A549 (cell line): ENCODE measurements at regions not wholly inside any gene's neighbourhood (a gene's known extent, or its start where the extent isn't known, plus 50 kb on each side); places are given as distances from the start of the nearest gene placed in this dataset.

ENCODE experiments used
- ATAC-seq, 2 experiments: fragments of 200-7000 bp in 1 of 2; fragments of >200 bp in 1 of 2; cut with Nextera tagmentation in 1 of 2; cut with Tn5 transposase in 1 of 2; 3 replicates each; pipeline versions ENCODE4 v1.8.0 to v1.9.1; 2018 to 2020; ENCODE audit warnings: mild to moderate bottlenecking in 1 of 2, moderate library complexity in 1 of 2
- CTCF ChIA-PET: fragments of 300-600 bp; sonication (Branson Sonifier 250); formaldehyde crosslinking; extraction: SDS; loops from one replicate; lab custom pipeline; 2021; ENCODE audit warnings: antibody characterized with exemption, inconsistent platforms; lab: Yijun Ruan, JAX
- POLR2A ChIA-PET: fragments of 350-600 bp; formaldehyde crosslinking; extraction: SDS; loops from one replicate; lab custom pipeline; 2021; ENCODE audit warnings: antibody characterized with exemption, inconsistent platforms; lab: Yijun Ruan, JAX
- DNase-seq, 2 experiments: peaks; one replicate each; pipeline versions ENCODE4 v3.0.0 to v3.0.0-alpha.2; 2011 to 2016; ENCODE audit warnings: low read depth in 1 of 2, low spot score in 1 of 2
- FAIRE-seq: peaks from 2 replicates; lab custom pipeline; 2011; peaks lifted over from hg19 to GRCh38; lab: Jason Lieb, UNC
- H3K27ac ChIP-seq, 2 experiments: fragments of >200 bp; sonication (Bioruptor Twin); formaldehyde crosslinking; 3 replicates each; pipeline ENCODE4 v1.5.1; 2016 to 2017
- H3K4me1 ChIP-seq: fragments of >200 bp; sonication (Bioruptor Twin); formaldehyde crosslinking; 3 replicates; pipeline ENCODE4 v1.6.1; 2016
- H3K4me2 ChIP-seq: fragments of >200 bp; sonication (Bioruptor Twin); formaldehyde crosslinking; 3 replicates; pipeline ENCODE4 v1.6.1; 2016
- H3K4me3 ChIP-seq: fragments of >200 bp; sonication (Bioruptor Twin); formaldehyde crosslinking; 3 replicates; pipeline ENCODE4 v1.5.1; 2016
- H3K9me3 ChIP-seq: fragments of >200 bp; sonication (Bioruptor Twin); formaldehyde crosslinking; 3 replicates; pipeline ENCODE4 v1.6.1; 2016
- BHLHE40 ChIP-seq: IDR thresholded peaks from 2 replicates; pipeline ENCODE4 v1.6.1; 2012; ENCODE audit warnings: low read depth, low read length, inconsistent platforms
- CHD4 ChIP-seq: fragments of 200-600 bp; sonication (generic); IDR thresholded peaks from 2 replicates; pipeline ENCODE4 v1.6.1; 2016; ENCODE audit warnings: antibody characterized with exemption, mild to moderate bottlenecking, borderline replicate concordance
- EHMT2 ChIP-seq: fragments of 200-600 bp; sonication (generic); IDR thresholded peaks from 2 replicates; pipeline ENCODE4 v1.6.1; 2016; ENCODE audit warnings: antibody characterized with exemption, low read depth, mild to moderate bottlenecking, moderate library complexity
- ESRRA ChIP-seq: fragments of 150-350 bp; IDR thresholded peaks from 2 replicates; pipeline ENCODE4 v1.6.1; 2014; ENCODE audit warnings: mild to moderate bottlenecking, low read length, borderline replicate concordance
- HDAC2 ChIP-seq: fragments of 200-600 bp; sonication (generic); IDR thresholded peaks from 2 replicates; pipeline ENCODE4 v1.6.1; 2016
- HOXB13 ChIP-seq: fragments of 250-450 bp; sonication (Bioruptor Pico); IDR thresholded peaks from 2 replicates; pipeline ENCODE4 v1.5.0; 2020; ENCODE audit warnings: low read depth, mild to moderate bottlenecking, moderate library complexity
- HOXB5 ChIP-seq: fragments of 250-450 bp; sonication (Bioruptor Pico); IDR thresholded peaks from 2 replicates; pipeline ENCODE4 v1.5.0; 2020; ENCODE audit warnings: mild to moderate bottlenecking, moderate library complexity
- MAFK ChIP-seq: fragments of 450-650 bp; IDR thresholded peaks from 2 replicates; pipeline ENCODE4 v1.6.1; 2014; ENCODE audit not compliant: partially characterized antibody
- MAZ ChIP-seq: fragments of 150-350 bp; IDR thresholded peaks from 2 replicates; pipeline ENCODE4 v1.6.1; 2014; ENCODE audit warnings: antibody characterized with exemption, low read depth, low read length, borderline replicate concordance
- PHF8 ChIP-seq: fragments of 200-600 bp; sonication (generic); IDR thresholded peaks from 2 replicates; pipeline ENCODE4 v1.6.1; 2016; ENCODE audit warnings: low read depth, mild to moderate bottlenecking, antibody characterized with exemption, moderate library complexity, borderline replicate concordance
- POLR2A ChIP-seq: IDR thresholded peaks from 2 replicates; pipeline ENCODE4 v1.6.1; 2012; ENCODE audit warnings: mild to moderate bottlenecking, low read length
- RFX5 ChIP-seq: fragments of 450-650 bp; IDR thresholded peaks from 2 replicates; pipeline ENCODE4 v1.7.1; 2014; ENCODE audit warnings: antibody characterized with exemption, mild to moderate bottlenecking, moderate library complexity
- SMC3 ChIP-seq: fragments of >200 bp; sonication (Bioruptor Twin); formaldehyde crosslinking; IDR thresholded peaks from 3 replicates; pipeline ENCODE4 v1.6.1; 2018; ENCODE audit warnings: inconsistent platforms
- ZC3H11A ChIP-seq: fragments of 450-650 bp; IDR thresholded peaks from 2 replicates; pipeline ENCODE4 v1.6.1; 2014; ENCODE audit warnings: antibody characterized with exemption, mild to moderate bottlenecking
- ZFP36 ChIP-seq: fragments of 450-650 bp; IDR thresholded peaks from 2 replicates; pipeline ENCODE4 v1.6.1; 2014; ENCODE audit warnings: borderline replicate concordance; ENCODE audit not compliant: partially characterized antibody
- ZNF302 ChIP-seq: fragments of 250-450 bp; sonication (Bioruptor Pico); IDR thresholded peaks from 2 replicates; pipeline ENCODE4 v1.9.0; 2021; ENCODE audit warnings: inconsistent platforms, mild to moderate bottlenecking, moderate library complexity
- WGBS: methylation state at CpG from one replicate; pipeline ENCODE4 v1.1.6; 2017; ENCODE audit errors: missing lambda C conversion rate; 5-methylcytosine and 5-hydroxymethylcytosine counted together
- TF ChIP-seq, protein P1 (sequence below): fragments of >200 bp; sonication (Bioruptor Twin); formaldehyde crosslinking; IDR thresholded peaks from 3 replicates; pipeline ENCODE4 v1.5.1; 2016
- TF ChIP-seq, protein P2 (sequence below): fragments of >200 bp; sonication (Bioruptor Twin); formaldehyde crosslinking; IDR thresholded peaks from 3 replicates; pipeline ENCODE4 v1.6.1; 2016
- TF ChIP-seq, protein P3 (sequence below): fragments of 250-450 bp; sonication (Bioruptor Pico); IDR thresholded peaks from 2 replicates; pipeline ENCODE4 v1.5.0; 2020; ENCODE audit warnings: low read depth, mild to moderate bottlenecking, moderate library complexity
- TF ChIP-seq, protein P4 (sequence below): fragments of 200-600 bp; sonication (generic); IDR thresholded peaks from 2 replicates; pipeline ENCODE4 v1.6.1; 2016; ENCODE audit warnings: antibody characterized with exemption, mild to moderate bottlenecking, moderate library complexity

DNA sequence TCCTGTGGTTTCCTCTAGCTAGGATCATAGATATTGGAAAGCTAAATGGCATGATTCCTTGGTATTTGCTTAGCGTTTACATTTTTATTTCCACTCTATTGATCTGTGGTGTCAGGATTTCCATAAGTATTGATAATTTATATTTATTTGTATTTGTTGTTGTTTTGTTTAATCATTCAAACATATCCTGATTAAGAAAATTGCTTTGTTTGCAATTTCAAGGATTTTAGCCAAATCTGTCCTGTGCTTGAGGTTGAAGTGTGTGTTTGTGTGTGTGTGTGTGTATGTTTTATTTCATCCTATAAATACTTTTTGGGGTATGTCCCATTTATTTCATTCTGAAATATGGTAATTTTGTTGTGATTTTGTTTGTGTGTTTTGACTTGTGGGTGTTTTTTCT lies 1884.1 kb upstream of the CDH6 start:
- TF ChIP-seq MAFK (peak; percentile 53), ZNF302 (CRISPR knock-in tag) (no peak)
- TF ChIP-seq, protein P1, sequence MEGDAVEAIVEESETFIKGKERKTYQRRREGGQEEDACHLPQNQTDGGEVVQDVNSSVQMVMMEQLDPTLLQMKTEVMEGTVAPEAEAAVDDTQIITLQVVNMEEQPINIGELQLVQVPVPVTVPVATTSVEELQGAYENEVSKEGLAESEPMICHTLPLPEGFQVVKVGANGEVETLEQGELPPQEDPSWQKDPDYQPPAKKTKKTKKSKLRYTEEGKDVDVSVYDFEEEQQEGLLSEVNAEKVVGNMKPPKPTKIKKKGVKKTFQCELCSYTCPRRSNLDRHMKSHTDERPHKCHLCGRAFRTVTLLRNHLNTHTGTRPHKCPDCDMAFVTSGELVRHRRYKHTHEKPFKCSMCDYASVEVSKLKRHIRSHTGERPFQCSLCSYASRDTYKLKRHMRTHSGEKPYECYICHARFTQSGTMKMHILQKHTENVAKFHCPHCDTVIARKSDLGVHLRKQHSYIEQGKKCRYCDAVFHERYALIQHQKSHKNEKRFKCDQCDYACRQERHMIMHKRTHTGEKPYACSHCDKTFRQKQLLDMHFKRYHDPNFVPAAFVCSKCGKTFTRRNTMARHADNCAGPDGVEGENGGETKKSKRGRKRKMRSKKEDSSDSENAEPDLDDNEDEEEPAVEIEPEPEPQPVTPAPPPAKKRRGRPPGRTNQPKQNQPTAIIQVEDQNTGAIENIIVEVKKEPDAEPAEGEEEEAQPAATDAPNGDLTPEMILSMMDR, result no peak
- TF ChIP-seq, all 56 proteins: peak for 1
- H3K4me3 ChIP-seq, result no peak overlapping the region
- CTCF ChIA-PET, result no interaction called here
- H3K27ac ChIP-seq, result no peak overlapping the region
- POLR2A ChIA-PET, result no interaction called here
- peaks cover 4% of the 10 kb centered on the region; the same call in 1 of the 3 replicates for H3K9me3 ChIP-seq
- H3K4me1 ChIP-seq, result 0 out of 3 replicates have a peak, but pooled peaks cover 2% of the 10 kb centered on the region
- ATAC-seq (no peak), DNase-seq (no peak), FAIRE-seq (no peak)
- WGBS, result 77% methylated on average over 1 of the region's 1 CpG
- no peak overlapping the region for H3K4me2 ChIP-seq

DNA sequence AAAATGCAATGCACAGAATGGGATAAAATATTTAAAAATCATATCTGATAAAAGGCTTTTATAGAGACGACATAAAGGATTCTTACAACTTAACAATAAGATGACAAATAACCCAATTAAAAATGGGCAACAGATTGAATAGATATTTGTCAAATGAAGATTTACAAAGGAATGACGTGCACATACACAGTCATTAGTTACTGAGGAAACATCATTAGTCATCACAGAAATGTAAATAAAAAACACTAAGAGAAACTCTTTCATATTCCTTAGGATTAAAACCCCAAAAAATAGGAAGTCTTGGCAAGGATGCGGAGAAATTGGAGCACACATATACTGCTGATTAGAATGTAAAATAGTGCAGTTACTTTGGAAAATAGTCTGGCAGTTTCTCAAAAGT lies 1886.0 kb upstream of the CDH6 start:
- ChIA-PET CTCF (no interaction called here), POLR2A (no interaction called here)

DNA sequence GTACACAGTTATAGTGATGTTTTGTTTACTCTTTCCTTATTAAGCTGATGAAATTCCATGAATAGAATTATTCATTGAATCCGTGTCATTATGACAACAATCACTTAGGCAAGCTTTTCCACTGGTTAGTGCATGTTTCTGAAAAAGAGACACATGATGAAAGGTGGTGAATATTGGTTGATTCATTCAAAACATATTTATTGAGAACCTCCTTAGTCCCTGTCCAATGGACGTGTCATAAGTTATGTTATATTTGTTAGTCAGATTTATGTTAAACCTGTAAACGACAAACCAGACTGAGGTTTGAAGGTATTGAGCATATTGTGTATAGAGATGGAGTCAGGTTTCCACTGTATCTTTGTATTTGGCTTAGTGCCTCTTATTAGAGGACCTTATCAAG lies 1888.9 kb upstream of the CDH6 start:
- POLR2A ChIA-PET, result no interaction called here
- Histone ChIP-seq H3K4me3 (no peak overlapping the region), H3K4me1 (0 out of 3 replicates have a peak, but pooled peaks cover 3% of the 10 kb centered on the region), H3K9me3 (peaks cover 4% of the 10 kb centered on the region; the same call in 1 of the 3 replicates)
- CTCF ChIA-PET, result interaction anchor here (0.6 kb wide), 1 partner anchor 132 kb away, joined by 3 read pairs; no protein-coding TSS in a partner anchor
- FAIRE-seq, result no peak
- WGBS, result 28% methylated on average over 3 of the region's 3 CpGs
- DNase-seq, result no peak
- ATAC-seq, result no peak
- TF ChIP-seq HDAC2, result no peak
- TF ChIP-seq HOXB5 (CRISPR knock-in tag), result no peak
- TF ChIP-seq BHLHE40, result no peak
- no peak for TF ChIP-seq POLR2A
- no peak for TF ChIP-seq PHF8
- no peak for TF ChIP-seq CHD4
- TF ChIP-seq ZFP36, result no peak
- TF ChIP-seq, all 56 proteins: peak for 0
- Histone ChIP-seq H3K27ac (no peak overlapping the region), H3K4me2 (no peak overlapping the region)

More for the DNA sequence above, 1886.0 kb upstream of the CDH6 start:
- Histone ChIP-seq H3K4me3 (no peak overlapping the region), H3K4me1 (0 out of 3 replicates have a peak, but pooled peaks cover 3% of the 10 kb centered on the region), H3K4me2 (no peak overlapping the region), H3K27ac (no peak overlapping the region), H3K9me3 (peaks cover 4% of the 10 kb centered on the region; the same call in 1 of the 3 replicates)
- 33% methylated on average over 3 of the region's 3 CpGs for WGBS
- FAIRE-seq (peak; percentile 46), DNase-seq (no peak), ATAC-seq (no peak)
- TF ChIP-seq BHLHE40, result no peak
- TF ChIP-seq RFX5, result 0 out of 2 replicates have a peak, but pooled peaks have one; percentile 35

DNA sequence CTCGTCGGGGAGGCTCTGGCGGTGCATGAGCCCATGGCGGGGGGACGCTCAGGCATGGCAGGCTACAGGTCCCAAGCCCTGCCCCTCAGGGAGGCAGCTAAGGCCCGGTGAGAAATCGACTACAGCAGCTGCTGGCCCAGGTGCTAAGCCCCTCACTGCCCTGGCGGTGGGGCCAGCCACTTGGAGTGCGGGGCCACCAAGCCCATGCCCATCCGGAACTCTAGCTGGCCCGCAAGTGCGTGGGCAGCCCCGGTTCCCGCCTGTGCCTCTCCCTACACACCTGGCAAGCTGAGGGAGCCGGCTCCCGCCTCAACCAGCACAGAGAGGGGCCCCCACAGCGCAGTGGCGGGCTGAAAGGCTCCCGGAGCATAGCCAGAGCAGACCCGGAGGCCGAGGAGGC lies 1896.9 kb upstream of the CDH6 start:
- Histone ChIP-seq H3K9me3 (no peaks in the 10 kb centered on the region), H3K4me2 (no peak overlapping the region), H3K4me1 (no peaks in the 10 kb centered on the region), H3K4me3 (no peak overlapping the region), H3K27ac (no peak overlapping the region)
- no peak for ATAC-seq
- no peak for FAIRE-seq
- POLR2A ChIA-PET, result no interaction called here
- DNase-seq, result no peak
- TF ChIP-seq HOXB13 (CRISPR knock-in tag) (no peak), SMC3 (no peak), ZC3H11A (no peak), MAZ (no peak), ESRRA (no peak), EHMT2 (no peak), ZFP36 (no peak)
- TF ChIP-seq, protein P2, sequence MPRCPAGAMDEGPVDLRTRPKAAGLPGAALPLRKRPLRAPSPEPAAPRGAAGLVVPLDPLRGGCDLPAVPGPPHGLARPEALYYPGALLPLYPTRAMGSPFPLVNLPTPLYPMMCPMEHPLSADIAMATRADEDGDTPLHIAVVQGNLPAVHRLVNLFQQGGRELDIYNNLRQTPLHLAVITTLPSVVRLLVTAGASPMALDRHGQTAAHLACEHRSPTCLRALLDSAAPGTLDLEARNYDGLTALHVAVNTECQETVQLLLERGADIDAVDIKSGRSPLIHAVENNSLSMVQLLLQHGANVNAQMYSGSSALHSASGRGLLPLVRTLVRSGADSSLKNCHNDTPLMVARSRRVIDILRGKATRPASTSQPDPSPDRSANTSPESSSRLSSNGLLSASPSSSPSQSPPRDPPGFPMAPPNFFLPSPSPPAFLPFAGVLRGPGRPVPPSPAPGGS, result no peak
- TF ChIP-seq, protein P3, sequence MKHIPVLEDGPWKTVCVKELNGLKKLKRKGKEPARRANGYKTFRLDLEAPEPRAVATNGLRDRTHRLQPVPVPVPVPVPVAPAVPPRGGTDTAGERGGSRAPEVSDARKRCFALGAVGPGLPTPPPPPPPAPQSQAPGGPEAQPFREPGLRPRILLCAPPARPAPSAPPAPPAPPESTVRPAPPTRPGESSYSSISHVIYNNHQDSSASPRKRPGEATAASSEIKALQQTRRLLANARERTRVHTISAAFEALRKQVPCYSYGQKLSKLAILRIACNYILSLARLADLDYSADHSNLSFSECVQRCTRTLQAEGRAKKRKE (CRISPR knock-in tag), result no peak
- TF ChIP-seq, protein P4, sequence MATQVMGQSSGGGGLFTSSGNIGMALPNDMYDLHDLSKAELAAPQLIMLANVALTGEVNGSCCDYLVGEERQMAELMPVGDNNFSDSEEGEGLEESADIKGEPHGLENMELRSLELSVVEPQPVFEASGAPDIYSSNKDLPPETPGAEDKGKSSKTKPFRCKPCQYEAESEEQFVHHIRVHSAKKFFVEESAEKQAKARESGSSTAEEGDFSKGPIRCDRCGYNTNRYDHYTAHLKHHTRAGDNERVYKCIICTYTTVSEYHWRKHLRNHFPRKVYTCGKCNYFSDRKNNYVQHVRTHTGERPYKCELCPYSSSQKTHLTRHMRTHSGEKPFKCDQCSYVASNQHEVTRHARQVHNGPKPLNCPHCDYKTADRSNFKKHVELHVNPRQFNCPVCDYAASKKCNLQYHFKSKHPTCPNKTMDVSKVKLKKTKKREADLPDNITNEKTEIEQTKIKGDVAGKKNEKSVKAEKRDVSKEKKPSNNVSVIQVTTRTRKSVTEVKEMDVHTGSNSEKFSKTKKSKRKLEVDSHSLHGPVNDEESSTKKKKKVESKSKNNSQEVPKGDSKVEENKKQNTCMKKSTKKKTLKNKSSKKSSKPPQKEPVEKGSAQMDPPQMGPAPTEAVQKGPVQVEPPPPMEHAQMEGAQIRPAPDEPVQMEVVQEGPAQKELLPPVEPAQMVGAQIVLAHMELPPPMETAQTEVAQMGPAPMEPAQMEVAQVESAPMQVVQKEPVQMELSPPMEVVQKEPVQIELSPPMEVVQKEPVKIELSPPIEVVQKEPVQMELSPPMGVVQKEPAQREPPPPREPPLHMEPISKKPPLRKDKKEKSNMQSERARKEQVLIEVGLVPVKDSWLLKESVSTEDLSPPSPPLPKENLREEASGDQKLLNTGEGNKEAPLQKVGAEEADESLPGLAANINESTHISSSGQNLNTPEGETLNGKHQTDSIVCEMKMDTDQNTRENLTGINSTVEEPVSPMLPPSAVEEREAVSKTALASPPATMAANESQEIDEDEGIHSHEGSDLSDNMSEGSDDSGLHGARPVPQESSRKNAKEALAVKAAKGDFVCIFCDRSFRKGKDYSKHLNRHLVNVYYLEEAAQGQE, result no peak
- WGBS, result 62% methylated on average over 3 of the region's 21 CpGs
- CTCF ChIA-PET, result no interaction called here
